HG03139 (cell line): ENCODE measurements at regions not wholly inside any gene's neighbourhood (a gene's known extent, or its start where the extent isn't known, plus 50 kb on each side); places are given as distances from the start of the nearest gene placed in this dataset.

Experiments used
- ATAC-seq: cut with Tn5 transposase; IDR thresholded peaks from one replicate; pipeline ENCODE4 v1.9.1; 2021; ENCODE audit not compliant: unreplicated experiment

- no peak for ATAC-seq
Observed at GRCh38 chr14:87334997-87335685, 657.8 kb downstream of the GALC start.

GRCh38 chr14:87331991-87332390 lies 661.0 kb downstream of the GALC start:
- no peak for ATAC-seq

GRCh38 chr14:87325741-87326140 lies 667.2 kb downstream of the GALC start:
- ATAC-seq, result no peak

GRCh38 chr14:87323191-87323590 lies 669.8 kb downstream of the GALC start:
- no peak for ATAC-seq

GRCh38 chr14:87321548-87321947 lies 671.4 kb downstream of the GALC start:
- no peak for ATAC-seq

GRCh38 chr14:87312894-87313205 lies 680.1 kb downstream of the GALC start:
- no peak for ATAC-seq

GRCh38 chr14:87312169-87312893 lies 680.7 kb downstream of the GALC start:
- ATAC-seq, result no peak

GRCh38 chr14:87309557-87309956 lies 683.4 kb downstream of the GALC start:
- ATAC-seq, result no peak

- no peak for ATAC-seq
Observed at GRCh38 chr14:87306409-87307168, 686.4 kb downstream of the GALC start.

GRCh38 chr14:87305345-87305744 lies 687.6 kb downstream of the GALC start:
- no peak for ATAC-seq

- no peak for ATAC-seq
Observed at GRCh38 chr14:87304404-87304803, 688.6 kb downstream of the GALC start.

- no peak for ATAC-seq
Observed at GRCh38 chr14:87286826-87287225, 706.2 kb downstream of the GALC start.

- ATAC-seq, result no peak
Observed at GRCh38 chr14:87286191-87286590, 706.8 kb downstream of the GALC start.

- no peak for ATAC-seq
Observed at GRCh38 chr14:87285506-87285905, 707.5 kb downstream of the GALC start.

- ATAC-seq, result no peak
Observed at GRCh38 chr14:87283547-87283946, 709.4 kb downstream of the GALC start.

GRCh38 chr14:87282266-87282665 lies 710.7 kb downstream of the GALC start:
- no peak for ATAC-seq

- ATAC-seq, result no peak
Observed at GRCh38 chr14:87278415-87278814, 714.6 kb downstream of the GALC start.

- no peak for ATAC-seq
Observed at GRCh38 chr14:87271331-87271730, 721.7 kb downstream of the GALC start.

- no peak for ATAC-seq
Observed at GRCh38 chr14:87268997-87269396, 724.0 kb downstream of the GALC start.

GRCh38 chr14:87264796-87265195 lies 728.2 kb downstream of the GALC start:
- no peak for ATAC-seq

- no peak for ATAC-seq
Observed at GRCh38 chr14:87264272-87264785, 728.7 kb downstream of the GALC start.

GRCh38 chr14:87261621-87262020 lies 731.4 kb downstream of the GALC start:
- ATAC-seq, result no peak
